Tibial nerve (tissue), 4 donors: ENCODE measurements at regions not wholly inside any gene's neighbourhood (a gene's known extent, or its start where the extent isn't known, plus 50 kb on each side); places are given as distances from the start of the nearest gene placed in this dataset.

ENCODE experiments used
- DNase-seq, 2 donors: peaks; one replicate each; pipeline ENCODE4 v3.0.0-alpha.2; 2019; ENCODE audit warnings: low spot score in 2 of 2
- H3K27ac ChIP-seq, 4 donors: fragments of 200-600 bp; sonication (generic) in 3 of 4; one replicate each; pipeline ENCODE4 v1.5.1; 2017 to 2019; ENCODE audit warnings: mild to moderate bottlenecking in 1 of 4
- H3K27me3 ChIP-seq, 2 donors: fragments of 200-600 bp; sonication (generic) in 1 of 2; one replicate each; pipeline versions ENCODE4 v1.5.1 to v1.6.0; 2017 to 2019
- H3K36me3 ChIP-seq, 3 donors: fragments of 200-600 bp; sonication (generic); one replicate each; pipeline ENCODE4 v1.5.1; 2018 to 2019
- H3K4me1 ChIP-seq, 4 donors: fragments of 200-600 bp; sonication (generic) in 3 of 4; one replicate each; pipeline ENCODE4 v1.5.1; 2017 to 2019
- H3K4me3 ChIP-seq, 4 donors: fragments of 200-600 bp; sonication (generic) in 3 of 4; one replicate each; pipeline ENCODE4 v1.5.1; 2017 to 2019; ENCODE audit warnings: mild to moderate bottlenecking in 1 of 4, moderate library complexity in 1 of 4
- H3K9me3 ChIP-seq, 4 donors: fragments of 200-600 bp; sonication (generic) in 3 of 4; one replicate each; pipeline ENCODE4 v1.5.1; 2017 to 2019
- CTCF ChIP-seq, 5 experiments: fragments of 200-600 bp in 3 of 5; fragments of 450-650 bp in 2 of 5; sonication (generic) in 3 of 5; IDR thresholded peaks; one replicate each; pipeline ENCODE4 v1.5.1; 2016 to 2019; ENCODE audit warnings: antibody characterized with exemption in 5 of 5, mild to moderate bottlenecking in 3 of 5, moderate library complexity in 2 of 5
- EP300 ChIP-seq, 2 donors: sonication (generic); formaldehyde crosslinking; IDR thresholded peaks; one replicate each; pipeline ENCODE4 v1.6.1; 2017; ENCODE audit warnings: antibody characterized with exemption in 2 of 2, mild to moderate bottlenecking in 1 of 2
- POLR2A ChIP-seq, 2 donors: fragments of 450-650 bp; IDR thresholded peaks; one replicate each; pipeline ENCODE4 v1.6.1; 2017; ENCODE audit warnings: antibody characterized with exemption in 2 of 2, mild to moderate bottlenecking in 2 of 2, moderate library complexity in 2 of 2
- WGBS, 2 donors: methylation state at CpG; one replicate each; pipeline ENCODE4 v1.1.5; 2018; 5-methylcytosine and 5-hydroxymethylcytosine counted together

DNA sequence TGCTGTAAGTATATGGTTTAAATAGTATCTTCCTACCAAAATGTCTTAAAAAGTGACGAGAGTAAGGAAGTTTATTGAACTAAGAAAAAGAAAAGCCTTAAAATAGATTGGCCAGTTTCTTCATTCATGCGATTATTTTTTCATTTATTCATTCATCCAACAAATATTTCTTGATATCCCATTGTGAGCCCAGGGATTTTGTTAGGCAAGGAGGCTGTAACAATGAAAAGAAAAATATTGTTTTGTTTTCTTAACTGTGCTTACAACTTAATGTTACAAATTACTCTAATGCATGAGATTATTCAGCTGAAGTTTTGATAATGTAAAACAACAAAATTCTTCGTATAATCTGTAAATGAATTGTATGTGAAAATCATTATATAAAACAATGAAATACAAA is 882.0 kb downstream of the LTN1 start:
- Histone ChIP-seq H3K9me3 (peaks cover 0 to 5% (median 0%) of the 10 kb centered on the region in 4 donors), H3K27me3 (no peaks in the 10 kb centered on the region), H3K4me1 (no peaks in the 10 kb centered on the region), H3K4me3 (no peak overlapping the region), H3K36me3 (no peaks in the 10 kb centered on the region), H3K27ac (no peak overlapping the region)
- no peak for DNase-seq
- TF ChIP-seq EP300 (IDR thresholded peaks at IDR 0.05): no peak
- TF ChIP-seq POLR2A (IDR thresholded peaks at IDR 0.05): no peak
- no peak for TF ChIP-seq CTCF (IDR thresholded peaks at IDR 0.05)
- 52 to 53% methylated on average over 3 of the region's 3 CpGs for WGBS, 2 donors

GRCh38 chr21:28110074-28110473 is 882.6 kb downstream of the LTN1 start:
- no peak for DNase-seq
- Histone ChIP-seq H3K4me3 (no peak overlapping the region), H3K9me3 (peaks cover 0 to 5% (median 0%) of the 10 kb centered on the region in 4 donors), H3K36me3 (no peaks in the 10 kb centered on the region), H3K27me3 (no peaks in the 10 kb centered on the region), H3K27ac (no peak overlapping the region), H3K4me1 (no peaks in the 10 kb centered on the region)
- WGBS, 2 donors: 91 to 97% methylated on average over 1 of the region's 1 CpG
- no peak for TF ChIP-seq EP300 (IDR thresholded peaks at IDR 0.05)
- no peak for TF ChIP-seq POLR2A (IDR thresholded peaks at IDR 0.05)
- no peak for TF ChIP-seq CTCF (IDR thresholded peaks at IDR 0.05)

GRCh38 chr21:28106370-28106890 is 886.2 kb downstream of the LTN1 start:
- Histone ChIP-seq H3K27me3 (no peaks in the 10 kb centered on the region), H3K27ac (no peak overlapping the region), H3K9me3 (peaks cover 0 to 5% (median 0%) of the 10 kb centered on the region in 4 donors), H3K4me3 (no peak overlapping the region), H3K4me1 (no peaks in the 10 kb centered on the region), H3K36me3 (no peaks in the 10 kb centered on the region)
- WGBS, 2 donors: 72 to 90% methylated on average over 3 of the region's 3 CpGs
- TF ChIP-seq EP300 (IDR thresholded peaks at IDR 0.05) (no peak), CTCF (IDR thresholded peaks at IDR 0.05) (no peak), POLR2A (IDR thresholded peaks at IDR 0.05) (no peak)
- no peak for DNase-seq

- Histone ChIP-seq H3K4me3 (no peak overlapping the region), H3K36me3 (no peaks in the 10 kb centered on the region), H3K27me3 (no peaks in the 10 kb centered on the region), H3K27ac (no peak overlapping the region), H3K4me1 (no peaks in the 10 kb centered on the region), H3K9me3 (no peaks in the 10 kb centered on the region)
- WGBS, 2 donors: 61 to 62% methylated on average over 5 of the region's 5 CpGs
- DNase-seq: no peak
- TF ChIP-seq EP300 (IDR thresholded peaks at IDR 0.05): no peak
- no peak for TF ChIP-seq CTCF (IDR thresholded peaks at IDR 0.05)
- no peak for TF ChIP-seq POLR2A (IDR thresholded peaks at IDR 0.05)
These were observed 888.3 kb downstream of the LTN1 start for GRCh38 chr21:28104346-28104745.

DNA sequence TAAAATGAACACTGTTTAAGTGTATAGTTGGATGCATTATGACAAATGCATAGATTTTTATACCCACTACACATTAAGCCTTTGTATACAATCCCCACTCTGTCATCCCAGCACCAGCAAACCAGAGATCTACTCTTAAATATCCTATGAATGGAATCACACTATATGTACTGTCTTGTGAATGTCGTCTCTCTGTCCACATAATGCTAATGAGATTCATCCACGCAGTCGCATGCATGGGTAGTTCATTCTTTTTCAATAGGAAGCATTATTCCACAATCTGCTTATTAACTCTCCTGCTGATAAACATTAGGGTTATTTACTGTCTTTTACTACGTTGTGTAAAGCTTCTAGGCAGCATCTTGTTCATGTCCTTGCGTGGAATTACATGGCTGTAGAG is 892.3 kb downstream of the LTN1 start:
- no peak for DNase-seq
- no peak overlapping the region for H3K4me3 ChIP-seq
- no peak overlapping the region for H3K27ac ChIP-seq
- 59% methylated on average over 5 of the region's 5 CpGs for WGBS, 2 donors
- no peaks in the 10 kb centered on the region for H3K4me1 ChIP-seq
- no peak for TF ChIP-seq CTCF (IDR thresholded peaks at IDR 0.05)
- no peak for TF ChIP-seq POLR2A (IDR thresholded peaks at IDR 0.05)
- no peak for TF ChIP-seq EP300 (IDR thresholded peaks at IDR 0.05)
- H3K36me3 ChIP-seq: no peaks in the 10 kb centered on the region
- no peaks in the 10 kb centered on the region for H3K27me3 ChIP-seq
- H3K9me3 ChIP-seq: no peaks in the 10 kb centered on the region
